HG03442 (cell line): ENCODE measurements at regions not wholly inside any gene's neighbourhood (a gene's known extent, or its start where the extent isn't known, plus 50 kb on each side); places are given as distances from the start of the nearest gene placed in this dataset.
"Not testable (repeated sequence)": the region's sequence is repeated elsewhere in the genome, so short reads cannot be mapped to it uniquely, and the experiment has no call there.

Source experiments
- ATAC-seq: cut with Tn5 transposase; IDR thresholded peaks from one replicate; pipeline ENCODE4 v1.9.1; 2021; ENCODE audit warnings: mild to moderate bottlenecking, moderate library complexity; ENCODE audit not compliant: unreplicated experiment

GRCh38 chr5:105172918-105173317 is 1610.3 kb upstream of the NUDT12 start:
- no peak for ATAC-seq

- no peak for ATAC-seq
Observed at GRCh38 chr5:105168806-105169205, 1606.2 kb upstream of the NUDT12 start.

DNA sequence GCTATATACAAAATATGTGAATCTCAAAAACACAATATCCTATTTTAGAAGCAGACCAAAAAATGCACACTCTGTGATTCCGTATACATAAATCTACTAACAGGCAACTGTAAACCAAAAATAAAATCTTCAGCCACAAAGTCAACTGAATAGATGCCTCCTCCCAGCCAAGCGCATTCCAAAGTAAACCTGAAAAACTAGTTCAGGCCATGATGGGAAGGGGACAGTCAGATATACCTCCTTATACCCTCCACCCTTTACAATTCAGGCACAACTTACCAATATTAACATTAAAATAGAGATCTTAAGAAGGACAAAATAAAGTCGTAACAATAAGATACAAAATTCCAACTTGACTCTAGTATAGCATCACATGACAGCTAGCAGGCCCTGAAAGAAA is 1604.5 kb upstream of the NUDT12 start:
- ATAC-seq: no peak

DNA sequence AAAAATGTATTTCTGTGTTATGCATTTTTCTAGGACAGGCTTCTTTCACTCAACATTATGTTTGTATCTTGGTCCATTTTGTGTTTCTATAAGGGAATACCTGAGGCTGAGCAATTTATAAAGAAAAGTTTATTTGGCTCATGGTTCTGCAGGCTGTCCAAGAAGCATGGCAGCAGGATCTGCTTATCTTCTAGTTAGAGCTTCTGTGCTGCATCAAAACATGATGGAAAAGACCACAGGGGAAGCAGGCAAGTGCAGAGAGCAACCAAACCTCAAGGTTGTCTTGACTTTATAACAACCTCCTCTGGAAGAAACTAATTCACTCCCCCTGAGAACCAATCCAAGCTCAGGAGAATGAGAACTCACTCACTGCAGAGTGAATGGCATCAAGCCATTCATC is 1601.0 kb upstream of the NUDT12 start:
- no peak for ATAC-seq

- not testable (repeated sequence) for ATAC-seq
Observed at GRCh38 chr5:105162557-105162956, 1600.0 kb upstream of the NUDT12 start.

- ATAC-seq: no peak
Observed at GRCh38 chr5:105158526-105158925, 1595.9 kb upstream of the NUDT12 start.

GRCh38 chr5:105150323-105150722 is 1587.7 kb upstream of the NUDT12 start:
- ATAC-seq: no peak

- no peak for ATAC-seq
Observed at GRCh38 chr5:105146867-105147266, 1584.3 kb upstream of the NUDT12 start.

DNA sequence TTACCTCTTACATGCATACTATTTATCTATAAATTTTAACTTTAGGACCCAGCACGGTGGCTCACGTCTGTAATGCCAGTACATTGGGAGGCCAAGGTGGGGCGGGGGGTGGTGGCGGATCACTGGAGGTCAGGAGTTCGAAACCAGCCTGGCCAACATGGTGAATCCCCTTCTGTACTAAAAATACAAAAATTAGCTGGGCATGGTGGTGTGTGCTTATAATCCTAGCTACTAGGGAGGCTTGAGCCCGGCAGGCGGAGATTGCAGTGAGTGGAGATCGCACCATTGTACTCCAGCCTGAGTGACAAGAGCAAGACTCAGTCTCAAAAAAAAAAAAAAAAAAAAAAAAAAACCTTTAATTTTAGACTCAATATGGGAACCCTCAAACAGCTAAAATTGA is 1582.6 kb upstream of the NUDT12 start:
- ATAC-seq: no peak

DNA sequence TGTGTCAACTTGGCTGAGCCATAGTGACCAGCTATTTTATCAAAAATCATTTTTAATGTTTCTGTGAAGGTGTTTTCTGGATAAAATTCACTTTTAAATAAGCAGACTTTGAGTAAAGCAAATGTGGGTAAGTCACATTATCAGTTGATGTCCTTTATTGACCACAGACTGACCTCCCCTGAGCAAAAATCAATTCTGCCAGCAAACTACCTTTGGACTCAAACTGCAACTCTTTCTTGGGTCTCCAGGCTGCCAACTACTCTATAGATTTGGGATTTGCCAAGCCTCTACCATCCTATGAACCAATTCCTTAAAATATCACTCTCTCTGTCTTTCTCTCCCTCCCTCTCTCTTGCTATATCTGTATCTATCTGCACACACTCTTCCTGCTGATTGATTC is 1571.7 kb upstream of the NUDT12 start:
- ATAC-seq: no peak

- no peak for ATAC-seq
Observed at GRCh38 chr5:105133087-105133486, 1570.5 kb upstream of the NUDT12 start.

DNA sequence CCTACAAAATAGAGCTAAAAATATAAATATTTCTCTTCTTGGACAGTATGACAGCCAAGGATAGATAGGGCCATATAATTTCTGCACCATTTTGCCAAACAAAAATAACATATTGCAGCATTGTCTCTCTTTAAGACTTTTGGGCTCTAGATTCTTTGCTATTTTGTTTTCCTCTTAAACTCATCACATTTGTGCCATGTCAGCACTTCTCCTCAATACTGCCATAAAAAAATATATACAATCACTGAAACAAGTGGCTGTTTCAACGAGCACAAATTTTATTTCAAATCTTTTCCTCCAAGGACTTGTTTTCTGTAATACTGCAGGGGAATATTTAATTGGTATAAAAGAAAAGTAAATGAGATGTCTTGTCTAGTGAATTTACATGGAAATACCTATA is 1570.0 kb upstream of the NUDT12 start:
- ATAC-seq: no peak

DNA sequence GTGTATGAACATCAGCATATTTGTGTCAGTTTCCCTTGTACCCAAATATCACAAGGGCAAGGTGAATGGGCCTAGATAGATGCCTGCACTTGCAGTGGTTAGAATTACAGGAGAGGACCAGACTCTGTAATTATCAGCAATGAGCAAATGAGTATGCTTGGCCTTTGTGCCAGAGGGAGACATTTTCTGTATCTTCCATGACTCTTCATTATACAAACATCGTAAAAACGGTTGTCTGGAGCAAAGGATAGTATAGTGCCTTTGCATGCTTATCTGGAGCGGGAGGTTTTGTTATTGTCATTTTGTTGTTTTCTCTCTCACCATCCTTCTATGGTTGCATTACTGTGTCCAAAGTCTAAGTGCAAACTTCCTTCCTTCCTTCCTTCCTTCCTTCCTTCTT is 1568.5 kb upstream of the NUDT12 start:
- no peak for ATAC-seq

DNA sequence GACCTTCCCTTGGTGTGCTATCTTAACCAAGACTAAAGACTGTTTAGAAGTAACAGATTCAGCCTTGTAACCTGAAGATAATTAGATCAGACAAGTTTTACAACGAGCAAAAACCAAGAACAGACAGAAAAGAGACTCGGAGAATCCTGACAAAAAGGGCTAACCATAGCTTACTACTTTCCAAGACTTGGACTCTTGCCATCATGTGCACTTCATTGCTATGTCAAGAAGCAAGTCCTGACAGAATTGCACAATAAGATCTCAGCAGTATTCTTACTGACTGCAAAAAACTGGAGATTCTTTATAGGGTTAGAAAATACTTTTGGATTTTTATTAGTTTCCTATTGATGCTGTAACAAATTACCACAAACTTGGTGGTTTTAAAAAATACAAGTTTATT is 1539.0 kb upstream of the NUDT12 start:
- ATAC-seq: no peak

GRCh38 chr5:105088961-105089360 is 1526.4 kb upstream of the NUDT12 start:
- no peak for ATAC-seq

DNA sequence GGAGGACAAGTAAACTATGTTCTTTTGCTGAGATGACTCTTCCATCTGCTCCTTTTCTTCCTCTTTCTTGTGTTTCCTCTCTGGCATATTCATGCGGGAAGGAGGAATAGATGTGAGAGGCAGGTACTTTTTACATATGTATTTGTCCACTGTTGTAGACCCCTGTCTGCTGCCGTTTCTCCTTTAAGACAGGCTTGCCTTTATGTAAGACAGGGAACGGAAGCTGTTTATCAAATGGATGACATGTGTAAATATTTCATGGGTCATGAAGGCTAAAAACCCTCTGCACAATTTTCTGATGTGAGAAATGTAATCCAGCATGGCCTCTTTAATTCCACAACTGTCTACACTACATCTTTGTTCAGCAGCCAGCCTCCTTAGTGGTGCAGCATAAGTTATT is 1525.5 kb upstream of the NUDT12 start:
- no peak for ATAC-seq

DNA sequence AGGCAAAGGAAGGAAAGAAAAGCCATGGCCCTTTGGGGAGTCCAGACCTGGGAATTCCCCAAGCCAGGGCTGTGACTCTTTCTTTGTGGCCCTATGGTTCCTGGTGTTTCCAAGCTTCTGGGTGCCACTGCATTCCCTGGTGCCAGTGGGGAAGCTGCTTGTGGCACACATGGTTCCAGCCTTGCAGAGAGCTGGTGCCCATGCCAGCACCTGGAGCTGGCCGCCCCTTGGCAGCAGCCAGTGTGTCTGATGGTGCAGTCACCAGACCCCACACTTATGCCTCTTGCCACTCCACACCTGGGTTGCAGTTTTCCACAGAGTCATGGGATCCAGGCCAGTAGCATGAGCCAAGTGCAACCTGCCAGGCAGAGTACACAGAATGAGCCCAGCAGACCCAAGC is 1495.3 kb upstream of the NUDT12 start:
- no peak for ATAC-seq

DNA sequence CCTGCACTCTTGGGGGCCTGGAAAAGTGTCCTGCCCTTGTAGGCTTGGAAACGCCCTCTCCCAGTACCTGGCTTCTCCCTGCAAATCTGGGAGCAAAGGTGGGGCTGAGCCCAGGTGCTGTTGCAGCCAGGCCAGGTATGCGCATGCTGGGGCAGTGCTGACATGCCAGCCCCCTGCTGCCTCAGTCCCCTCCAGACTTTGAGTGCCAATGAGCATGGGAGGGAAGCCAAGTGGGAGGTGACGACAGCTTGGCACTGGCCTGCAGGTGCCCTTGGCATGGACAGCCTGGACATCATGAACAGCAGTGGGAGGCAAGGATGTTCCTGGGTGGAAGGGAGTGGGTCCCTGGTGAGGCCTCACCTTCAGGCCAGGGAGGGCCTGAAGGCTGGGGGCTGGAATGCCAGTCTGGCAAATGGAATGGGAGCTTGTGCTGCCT is 1494.4 kb upstream of the NUDT12 start:
- ATAC-seq: no peak

DNA sequence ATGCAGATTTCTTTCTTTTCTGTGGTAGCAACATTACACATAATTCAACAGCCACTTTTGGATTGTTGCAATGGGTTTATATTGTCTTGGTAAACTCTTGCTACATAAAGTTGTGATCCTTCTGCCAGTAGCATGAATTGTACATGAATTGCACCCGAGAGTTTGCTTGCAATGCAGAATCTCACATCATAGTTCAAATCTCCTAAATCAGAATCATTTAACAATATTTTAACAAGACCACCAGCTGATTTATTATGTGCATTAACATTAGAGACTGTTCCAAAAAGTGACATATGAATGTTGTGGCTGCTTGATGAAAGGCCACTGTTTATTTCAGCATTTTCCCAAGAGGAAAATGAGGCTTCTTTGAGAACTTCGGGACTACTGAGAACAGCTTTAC is 1491.8 kb upstream of the NUDT12 start:
- no peak for ATAC-seq

- ATAC-seq: no peak
Observed at GRCh38 chr5:105042623-105043022, 1480.0 kb upstream of the NUDT12 start.

DNA sequence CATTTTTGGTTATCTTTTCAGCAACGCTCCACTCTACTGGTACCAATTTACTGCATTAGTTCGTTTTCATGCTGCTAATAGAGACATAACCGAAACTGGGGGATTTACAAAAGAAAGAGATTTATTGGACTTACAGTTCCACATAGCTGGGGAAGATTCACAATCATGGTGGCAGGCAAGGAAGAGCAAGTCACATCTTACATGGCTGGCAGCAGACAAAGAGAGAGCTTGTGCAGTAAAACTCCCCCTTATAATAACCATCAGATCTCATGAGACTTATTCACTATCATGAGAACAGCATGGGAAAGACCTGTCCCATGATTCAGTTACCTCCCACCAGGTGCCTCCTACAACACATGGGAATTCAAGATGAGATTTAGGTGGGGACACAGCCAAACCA is 1474.2 kb upstream of the NUDT12 start:
- not testable (repeated sequence) for ATAC-seq

GRCh38 chr5:105034401-105034763 is 1471.8 kb upstream of the NUDT12 start:
- ATAC-seq: no peak

- ATAC-seq: no peak
Observed at GRCh38 chr5:105033637-105034400, 1471.2 kb upstream of the NUDT12 start.
